ENCODE measurements at regions not wholly inside any gene's neighbourhood (a gene's known extent, or its start where the extent isn't known, plus 50 kb on each side); places are given as distances from the start of the nearest gene placed in this dataset.
"Not testable (repeated sequence)": the region's sequence is repeated elsewhere in the genome, so short reads cannot be mapped to it uniquely, and the experiment has no call there.

DNA sequence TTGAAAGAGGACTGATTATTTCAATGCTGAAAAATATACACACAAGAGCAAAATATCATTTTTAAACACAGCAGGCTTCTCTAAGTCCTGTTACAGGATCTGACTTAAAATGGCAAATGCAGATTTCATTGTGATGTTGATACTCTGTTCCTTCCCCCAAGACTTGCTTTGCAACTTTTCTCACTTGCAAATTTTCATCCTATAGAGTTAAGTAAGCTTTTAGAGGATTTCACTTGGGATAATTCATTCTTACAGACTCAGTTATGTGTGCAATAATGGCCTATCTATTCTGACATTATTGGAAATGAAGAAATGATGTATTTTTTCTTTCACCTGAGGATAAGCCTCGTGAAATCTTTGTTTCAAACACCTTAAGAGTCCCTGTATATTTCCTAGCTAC is 2403.2 kb downstream of the ARAP2 start:
- H2AFZ ChIP-seq (ENCODE audit: low read length), result no peak overlapping the region
- no peak overlapping the region for H3K27ac ChIP-seq (ENCODE audit: low read length)
- H3K79me2 ChIP-seq (ENCODE audit: low read length), result no peaks in the 10 kb centered on the region
- ATAC-seq, result no peak
- no peaks in the 10 kb centered on the region for H3K9me3 ChIP-seq (ENCODE audit: low read length)
- no peaks in the 10 kb centered on the region for H3K9me2 ChIP-seq (replicated peaks; ENCODE audit: low read length)
- H3K9ac ChIP-seq (ENCODE audit: low read length), result no peak overlapping the region
- H4K20me1 ChIP-seq (ENCODE audit: low read length), result no peaks in the 10 kb centered on the region
- no peak overlapping the region for H3K4me2 ChIP-seq (ENCODE audit: low read length)
- H3K36me3 ChIP-seq (ENCODE audit: low read depth, low read length), result no peaks in the 10 kb centered on the region
- intact Hi-C loops (cut with micrococcal nuclease), result no loop called here
- ChIA-PET POLR2A (ENCODE audit: unreplicated experiment) (no interaction called here), CTCF (no interaction called here)
- no peaks in the 10 kb centered on the region for H3K4me1 ChIP-seq (ENCODE audit: insufficient read depth, low read length)
- BruUV-seq (replicated peaks), result no TSS peak
- no peaks in the 10 kb centered on the region for H3F3A ChIP-seq (ENCODE audit: low read length, unreplicated experiment)
- no peak overlapping the region for H3K4me3 ChIP-seq (ENCODE audit: low read length)
- TF ChIP-seq CTCF (conservative IDR thresholded peaks at IDR 0.05; ENCODE audit: low read depth, low read length) (no peak), EZH2phosphoT487 (IDR thresholded peaks at IDR 0.05; ENCODE audit: borderline replicate concordance, low read length) (no peak), EZH2 (IDR thresholded peaks at IDR 0.05; ENCODE audit: low read length, unreplicated experiment) (no peak)
- DNase-seq, result no peak
- no peaks in the 10 kb centered on the region for H3K27me3 ChIP-seq (ENCODE audit: low read length)

- H3K27ac ChIP-seq (ENCODE audit: low read length), result no peak overlapping the region
- H2AFZ ChIP-seq (ENCODE audit: low read length), result no peak overlapping the region
- H3K36me3 ChIP-seq (ENCODE audit: low read depth, low read length), result no peaks in the 10 kb centered on the region
- intact Hi-C loops (cut with micrococcal nuclease), result no loop called here
- no peaks in the 10 kb centered on the region for H3K27me3 ChIP-seq (ENCODE audit: low read length)
- no peak for ATAC-seq
- H3K9me3 ChIP-seq (ENCODE audit: low read length), result no peaks in the 10 kb centered on the region
- no peaks in the 10 kb centered on the region for H3F3A ChIP-seq (ENCODE audit: low read length, unreplicated experiment)
- DNase-seq, result no peak
- H3K79me2 ChIP-seq (ENCODE audit: low read length), result no peaks in the 10 kb centered on the region
- no peak overlapping the region for H3K4me3 ChIP-seq (ENCODE audit: low read length)
- H3K9ac ChIP-seq (ENCODE audit: low read length), result no peak overlapping the region
- H3K4me1 ChIP-seq (ENCODE audit: insufficient read depth, low read length), result no peaks in the 10 kb centered on the region
- CTCF ChIA-PET, result no interaction called here
- H3K4me2 ChIP-seq (ENCODE audit: low read length), result no peak overlapping the region
- POLR2A ChIA-PET (ENCODE audit: unreplicated experiment), result no interaction called here
- no peaks in the 10 kb centered on the region for H3K9me2 ChIP-seq (replicated peaks; ENCODE audit: low read length)
- no peaks in the 10 kb centered on the region for H4K20me1 ChIP-seq (ENCODE audit: low read length)
- BruUV-seq (replicated peaks), result no TSS peak
- TF ChIP-seq EZH2phosphoT487 (IDR thresholded peaks at IDR 0.05; ENCODE audit: borderline replicate concordance, low read length) (no peak), EZH2 (IDR thresholded peaks at IDR 0.05; ENCODE audit: low read length, unreplicated experiment) (no peak)
Measured at GRCh38 chr4:33850371-33850902, 2393.9 kb downstream of the ARAP2 start.

DNA sequence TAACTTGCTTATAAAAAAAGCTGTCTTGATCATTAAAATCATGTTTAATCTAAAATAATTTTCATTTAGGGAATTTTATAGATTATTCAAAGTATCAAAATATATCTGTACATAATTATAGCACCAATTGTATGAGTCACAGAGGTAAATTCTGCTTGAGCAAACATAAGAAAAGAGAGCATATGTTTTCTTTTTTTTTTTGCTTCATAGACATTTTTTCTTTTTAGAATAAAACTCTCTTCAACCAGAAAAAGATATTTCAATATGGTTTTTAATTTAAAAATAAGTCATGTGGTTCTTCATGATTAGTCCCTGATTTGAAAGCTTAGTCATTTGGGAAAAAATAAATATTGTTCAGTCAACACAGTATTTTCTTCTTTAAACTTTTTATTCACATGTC is 2390.6 kb downstream of the ARAP2 start:
- H3K9me2 ChIP-seq (replicated peaks; ENCODE audit: low read length); H3K79me2 ChIP-seq (ENCODE audit: low read length); POLR2A ChIA-PET (ENCODE audit: unreplicated experiment); intact Hi-C loops (cut with micrococcal nuclease); H3K4me1 ChIP-seq (ENCODE audit: insufficient read depth, low read length); DNase-seq; H3K36me3 ChIP-seq (ENCODE audit: low read depth, low read length); H3K9ac ChIP-seq (ENCODE audit: low read length); ATAC-seq; BruUV-seq (replicated peaks); H3F3A ChIP-seq (ENCODE audit: low read length, unreplicated experiment); CTCF ChIA-PET; H3K4me3 ChIP-seq (ENCODE audit: low read length); H3K9me3 ChIP-seq (ENCODE audit: low read length); H2AFZ ChIP-seq (ENCODE audit: low read length); H3K4me2 ChIP-seq (ENCODE audit: low read length); H4K20me1 ChIP-seq (ENCODE audit: low read length); H3K27ac ChIP-seq (ENCODE audit: low read length); H3K27me3 ChIP-seq (ENCODE audit: low read length): not testable (repeated sequence)

DNA sequence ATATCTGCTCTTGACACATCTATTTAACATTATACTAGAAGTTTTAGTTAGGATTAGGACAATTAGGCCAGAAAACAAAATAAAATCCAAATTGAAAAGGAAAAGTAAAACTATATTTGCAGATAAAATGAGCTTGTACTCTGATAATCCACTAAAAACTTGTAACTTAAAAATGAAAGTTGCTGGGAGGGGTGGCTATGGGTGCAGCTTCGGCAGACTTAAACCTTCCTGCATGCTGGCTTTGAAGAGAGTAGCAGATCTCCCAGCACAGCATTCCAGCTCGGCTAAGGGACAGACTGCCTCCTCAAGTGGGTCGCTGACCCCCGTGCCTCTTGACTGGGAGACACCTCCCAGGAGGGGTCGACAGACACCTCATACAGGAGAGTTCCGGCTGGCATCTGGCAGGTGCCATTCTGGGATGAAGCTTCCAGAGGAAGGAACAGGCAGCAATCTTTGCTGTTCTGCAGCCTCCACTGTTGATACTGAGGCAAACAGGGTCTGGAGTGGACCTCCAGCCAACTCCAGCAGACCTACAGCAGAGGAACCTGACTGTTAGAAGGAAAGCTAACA is 2379.9 kb downstream of the ARAP2 start:
- Histone ChIP-seq H3K36me3 (ENCODE audit: low read depth, low read length) (no peaks in the 10 kb centered on the region), H3K9me3 (ENCODE audit: low read length) (no peaks in the 10 kb centered on the region), H3K27ac (ENCODE audit: low read length) (no peak overlapping the region), H3K4me2 (ENCODE audit: low read length) (0 out of 2 replicates have a peak overlapping the region, but pooled peaks have one; percentile 31), H2AFZ (ENCODE audit: low read length) (0 out of 2 replicates have a peak overlapping the region, but pooled peaks have one; percentile 18), H3K27me3 (ENCODE audit: low read length) (no peaks in the 10 kb centered on the region), H3K9me2 (replicated peaks; ENCODE audit: low read length) (no peaks in the 10 kb centered on the region), H3F3A (ENCODE audit: low read length, unreplicated experiment) (no peaks in the 10 kb centered on the region), H3K79me2 (ENCODE audit: low read length) (no peaks in the 10 kb centered on the region), H3K9ac (ENCODE audit: low read length) (no peak overlapping the region), H4K20me1 (ENCODE audit: low read length) (no peaks in the 10 kb centered on the region), H3K4me1 (ENCODE audit: insufficient read depth, low read length) (no peaks in the 10 kb centered on the region), H3K4me3 (ENCODE audit: low read length) (no peak overlapping the region)
- ChIA-PET POLR2A (ENCODE audit: unreplicated experiment) (no interaction called here), CTCF (no interaction called here)
- ATAC-seq (no peak), DNase-seq (no peak)
- intact Hi-C loops (cut with micrococcal nuclease), result no loop called here
- TF ChIP-seq CTCF (conservative IDR thresholded peaks at IDR 0.05; ENCODE audit: low read depth, low read length), result no peak
- no peak for TF ChIP-seq EZH2phosphoT487 (IDR thresholded peaks at IDR 0.05; ENCODE audit: borderline replicate concordance, low read length)
- TF ChIP-seq EZH2 (IDR thresholded peaks at IDR 0.05; ENCODE audit: low read length, unreplicated experiment), result no peak
- no TSS peak for BruUV-seq (replicated peaks)
